Activated CD8-positive, alpha-beta T cell treated with anti-CD3 and anti-CD28 coated beads for 36 hours (primary cell): ENCODE measurements at regions not wholly inside any gene's neighbourhood (a gene's known extent, or its start where the extent isn't known, plus 50 kb on each side); places are given as distances from the start of the nearest gene placed in this dataset.

Experiments
- ATAC-seq: fragments of 200-7000 bp; cut with Tn5 transposase; one replicate; pipeline ENCODE4 v1.10.0; 2021; ENCODE audit warnings: mild to moderate bottlenecking, moderate library complexity
- CTCF ChIA-PET: fragments of 350-600 bp; sonication (Branson Sonifier 250); formaldehyde crosslinking; loops from one replicate; lab custom pipeline; 2021; ENCODE audit warnings: antibody characterized with exemption; lab: Charles Lee
- POLR2A ChIA-PET: fragments of 350-600 bp; sonication (Branson Sonifier 250); formaldehyde crosslinking; loops from one replicate; lab custom pipeline; 2021; ENCODE audit warnings: antibody characterized with exemption; lab: Charles Lee
- DNase-seq: peaks from one replicate; pipeline ENCODE4 v3.0.0-alpha.2; 2020
- H3K27ac Mint-ChIP-seq: one replicate; pipeline ENCODE4 v1.8.0; 2021; ENCODE audit warnings: mild to moderate bottlenecking, mixed read lengths
- H3K27me3 Mint-ChIP-seq: one replicate; pipeline ENCODE4 v1.8.0; 2021; ENCODE audit warnings: mixed read lengths
- H3K36me3 Mint-ChIP-seq: one replicate; pipeline ENCODE4 v1.8.0; 2021; ENCODE audit warnings: low read depth, mixed read lengths
- H3K4me1 Mint-ChIP-seq: one replicate; pipeline ENCODE4 v1.8.0; 2021; ENCODE audit warnings: low read depth, mixed read lengths
- H3K4me3 Mint-ChIP-seq: one replicate; pipeline ENCODE4 v1.8.0; 2021; ENCODE audit warnings: mild to moderate bottlenecking, moderate library complexity, mixed read lengths
- H3K9me3 Mint-ChIP-seq: one replicate; pipeline ENCODE4 v1.8.0; 2021; ENCODE audit warnings: mixed read lengths
- intact Hi-C: fragments of 100-400 bp; cut with micrococcal nuclease; formaldehyde crosslinking; loops from one replicate; pipeline ENCODE4 v1.10.0; 2022
- TF ChIP-seq, protein P1 (sequence below): fragments of 200-600 bp; IDR thresholded peaks from one replicate; pipeline ENCODE4 v1.8.0; 2022; ENCODE audit warnings: antibody characterized with exemption, mild to moderate bottlenecking

DNA sequence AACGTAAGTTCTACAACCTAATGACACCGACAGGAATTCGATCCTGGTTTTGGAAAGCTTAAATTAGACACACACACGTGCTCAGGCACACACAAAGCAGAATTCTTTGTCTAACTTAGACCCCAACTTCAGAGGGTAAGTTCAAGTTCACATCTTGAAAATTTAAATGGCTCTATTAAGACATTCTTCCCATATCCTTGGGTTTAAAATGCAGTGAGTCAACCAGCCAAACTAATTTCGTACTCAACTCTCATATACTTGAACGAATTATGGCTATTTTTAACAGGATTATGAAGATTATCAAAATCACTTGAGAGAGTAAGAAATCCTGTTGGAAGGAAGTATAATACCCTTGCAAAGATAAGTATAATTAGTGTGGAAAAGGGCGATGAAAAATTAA is 53.2 kb upstream of the ARL4C start:
- ATAC-seq, result no peak
- no peak for DNase-seq
- H3K4me3 Mint-ChIP-seq, result no peak overlapping the region
- POLR2A ChIA-PET, result no interaction called here
- H3K36me3 Mint-ChIP-seq, result no peaks in the 10 kb centered on the region
- peaks cover 4% of the 10 kb centered on the region for H3K4me1 Mint-ChIP-seq
- H3K27ac Mint-ChIP-seq, result no peak overlapping the region
- intact Hi-C loops, result loop anchor here (5.0 kb wide), 1 partner anchor 562 kb away; no protein-coding TSS in a partner anchor
- H3K9me3 Mint-ChIP-seq, result no peaks in the 10 kb centered on the region
- H3K27me3 Mint-ChIP-seq, result peaks cover 14% of the 10 kb centered on the region
- TF ChIP-seq, protein P1, sequence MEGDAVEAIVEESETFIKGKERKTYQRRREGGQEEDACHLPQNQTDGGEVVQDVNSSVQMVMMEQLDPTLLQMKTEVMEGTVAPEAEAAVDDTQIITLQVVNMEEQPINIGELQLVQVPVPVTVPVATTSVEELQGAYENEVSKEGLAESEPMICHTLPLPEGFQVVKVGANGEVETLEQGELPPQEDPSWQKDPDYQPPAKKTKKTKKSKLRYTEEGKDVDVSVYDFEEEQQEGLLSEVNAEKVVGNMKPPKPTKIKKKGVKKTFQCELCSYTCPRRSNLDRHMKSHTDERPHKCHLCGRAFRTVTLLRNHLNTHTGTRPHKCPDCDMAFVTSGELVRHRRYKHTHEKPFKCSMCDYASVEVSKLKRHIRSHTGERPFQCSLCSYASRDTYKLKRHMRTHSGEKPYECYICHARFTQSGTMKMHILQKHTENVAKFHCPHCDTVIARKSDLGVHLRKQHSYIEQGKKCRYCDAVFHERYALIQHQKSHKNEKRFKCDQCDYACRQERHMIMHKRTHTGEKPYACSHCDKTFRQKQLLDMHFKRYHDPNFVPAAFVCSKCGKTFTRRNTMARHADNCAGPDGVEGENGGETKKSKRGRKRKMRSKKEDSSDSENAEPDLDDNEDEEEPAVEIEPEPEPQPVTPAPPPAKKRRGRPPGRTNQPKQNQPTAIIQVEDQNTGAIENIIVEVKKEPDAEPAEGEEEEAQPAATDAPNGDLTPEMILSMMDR, result no peak
- CTCF ChIA-PET, result interaction anchor here (0.6 kb wide), 2 partner anchors 12 to 564 kb away, joined by 3 read pairs; no protein-coding TSS in a partner anchor

DNA sequence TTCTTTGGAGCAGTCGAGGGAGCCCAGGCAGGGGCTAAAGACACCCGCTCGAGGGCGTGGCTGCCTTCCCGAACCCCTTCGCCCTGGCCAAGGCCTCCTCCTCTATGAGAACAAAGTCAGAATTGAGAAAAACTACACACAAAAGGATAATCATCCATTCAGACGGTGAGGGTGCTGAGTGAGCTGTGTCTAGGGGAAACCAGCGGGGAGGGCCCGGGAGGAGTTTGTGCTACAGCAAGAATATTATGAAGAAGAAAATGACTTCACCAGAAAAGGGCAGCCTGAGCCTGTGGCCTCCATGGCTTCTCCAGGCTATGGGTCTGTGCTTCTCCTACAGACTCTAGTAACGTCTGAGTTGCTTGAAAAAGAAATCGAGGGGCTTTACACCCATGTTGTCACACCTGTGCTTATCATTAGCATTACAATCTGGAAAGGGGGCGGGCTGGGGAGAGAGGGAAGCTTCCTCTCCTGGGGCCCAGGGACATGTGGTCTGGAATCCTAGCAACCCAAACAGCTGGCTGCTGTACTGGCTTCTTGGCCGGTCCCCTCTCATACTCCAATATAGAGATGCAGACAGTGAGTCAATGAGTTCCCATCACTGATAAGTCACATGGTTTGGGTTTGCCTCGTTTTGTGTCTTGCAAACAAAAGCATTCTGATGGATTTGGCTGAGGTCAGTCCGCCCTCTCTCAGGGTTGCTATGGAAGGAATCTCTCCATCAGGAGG is 52.0 kb upstream of the ARL4C start:
- Mint-ChIP-seq H3K4me3 (no peak overlapping the region), H3K9me3 (no peaks in the 10 kb centered on the region), H3K36me3 (no peaks in the 10 kb centered on the region), H3K4me1 (peaks cover 4% of the 10 kb centered on the region), H3K27me3 (peaks cover 14% of the 10 kb centered on the region), H3K27ac (no peak overlapping the region)
- DNase-seq (no peak), ATAC-seq (no peak)
- POLR2A ChIA-PET, result interaction anchor here (0.6 kb wide), 1 partner anchor 589 kb away, joined by 3 read pairs; no protein-coding TSS in a partner anchor
- CTCF ChIA-PET, result interaction anchor here (1.0 to 1.1 kb wide), 2 partner anchors 10 to 399 kb away, joined by 3 read pairs; no protein-coding TSS in a partner anchor
- TF ChIP-seq, protein P1, result no peak
- intact Hi-C loops, result loop anchor here (5.0 kb wide), 1 partner anchor 412 kb away; no protein-coding TSS in a partner anchor

DNA sequence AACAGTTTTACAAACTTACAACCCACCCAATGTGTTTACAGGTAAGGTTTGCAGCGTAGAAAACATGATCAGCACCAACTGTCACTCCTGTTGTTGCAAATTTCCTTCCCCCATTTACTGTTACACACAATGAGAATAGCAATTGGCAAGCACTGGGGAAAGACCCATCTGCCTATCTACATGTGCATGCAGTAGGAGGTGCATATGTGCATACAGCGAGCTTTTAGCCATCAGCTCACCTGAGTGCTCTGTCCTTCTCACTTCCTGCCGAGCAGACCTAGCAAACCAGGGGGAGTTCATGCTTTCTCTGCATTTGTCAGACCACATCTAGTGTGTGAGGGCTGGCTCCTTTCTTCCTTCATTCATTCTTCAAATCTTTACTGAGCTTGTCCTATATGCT is 49.9 kb upstream of the ARL4C start:
- no peaks in the 10 kb centered on the region for H3K36me3 Mint-ChIP-seq
- no peak overlapping the region for H3K27ac Mint-ChIP-seq
- CTCF ChIA-PET, result interaction anchor here (1.1 to 1.5 kb wide), 2 partner anchors 411 to 561 kb away, joined by 3 to 4 read pairs; no protein-coding TSS in a partner anchor
- no peak for DNase-seq
- TF ChIP-seq, protein P1, result no peak
- H3K4me3 Mint-ChIP-seq, result no peak overlapping the region
- H3K4me1 Mint-ChIP-seq, result peaks cover 4% of the 10 kb centered on the region
- POLR2A ChIA-PET, result no interaction called here
- intact Hi-C loops, result loop anchor here (5.0 kb wide), 1 partner anchor 409 kb away; no protein-coding TSS in a partner anchor
- peaks cover 14% of the 10 kb centered on the region for H3K27me3 Mint-ChIP-seq
- no peaks in the 10 kb centered on the region for H3K9me3 Mint-ChIP-seq
- no peak for ATAC-seq
